Heart left ventricle (tissue), 13 donors: ENCODE measurements at regions not wholly inside any gene's neighbourhood (a gene's known extent, or its start where the extent isn't known, plus 50 kb on each side); places are given as distances from the start of the nearest gene placed in this dataset.

ENCODE experiments used
- CTCF ChIP-seq, 12 donors: fragments of 200-600 bp; sonication (generic) in 4 of 12; IDR thresholded peaks; one replicate each; pipeline versions ENCODE4 v1.5.0 to v1.8.0; 2018 to 2022; ENCODE audit warnings: antibody characterized with exemption in 12 of 12, mild to moderate bottlenecking in 5 of 12
- POLR2A ChIP-seq, 2 donors: fragments of 450-650 bp; IDR thresholded peaks; one replicate each; pipeline ENCODE4 v1.6.1; 2017; ENCODE audit warnings: antibody characterized with exemption in 2 of 2, mild to moderate bottlenecking in 2 of 2, moderate library complexity in 2 of 2
- donor health status: ischemic (EF 13 %, LVEDD 7.1; RV severe dilation, severe dysfunction).
- donor health status: DM: no; HTN: yes; CAD: no.
- donor health status: DM: no; HTN: no; CAD: no.
- donor health status: ischemic (EF 25% LVEDD 6.9; RV normal size, moderate dysfunction).
- donor health status: ischemic (EF 25% LVEDD 5.7; RV mildly dilated, moderate dysfunction).
- donor health status: ischemic (EF 35%, LVEDD 5.7; RV mildly dilated, moderate dysfunction).
- donor health status: nonischemic (EF 11% LVEDD 7.7; RV severe dilation, severe dysfunction).
- donor health status: DM: yes; HTN: yes; CAD: no.
- donor health status: PGD.
- donor health status: ischemic (EF 29% LVEDD 5.4; RV normal size, mild dysfunction).
- donor health status: nonischemic (EF 23%, LVEDD 6.1; RV moderate dilation, normal function).

DNA sequence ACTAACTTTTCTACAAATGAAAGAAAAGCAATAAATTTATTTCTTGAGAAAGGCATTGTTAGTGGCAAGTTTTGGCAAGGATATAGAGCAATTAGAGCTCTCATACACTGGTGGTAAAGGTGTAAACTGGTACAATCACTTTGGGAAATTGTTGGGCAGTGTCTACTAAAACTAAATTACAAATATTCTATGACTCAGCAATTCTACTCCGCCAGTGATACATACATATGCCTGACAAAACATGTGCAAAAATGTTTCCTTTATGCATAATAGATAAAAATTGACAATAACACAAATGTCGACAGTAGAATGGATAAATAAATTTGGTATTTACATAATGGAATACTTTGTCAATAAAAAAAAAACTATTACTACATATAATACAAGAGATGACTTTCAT lies 96.3 kb upstream of the SATB2 start:
- TF ChIP-seq CTCF (IDR thresholded peaks at IDR 0.05) (no peak), POLR2A (IDR thresholded peaks at IDR 0.05) (no peak)
